Trophoblast cell (in vitro differentiated cells and primary cell): ENCODE measurements at regions not wholly inside any gene's neighbourhood (a gene's known extent, or its start where the extent isn't known, plus 50 kb on each side); places are given as distances from the start of the nearest gene placed in this dataset.

Experiments used
- DNase-seq, 2 donors: peaks; one replicate each; pipeline ENCODE4 v3.0.0-alpha.2; 2016
- H2AFZ ChIP-seq: 2 replicates; pipeline ENCODE4 v1.6.1; 2013; ENCODE audit warnings: low read length, moderate library complexity, mild to moderate bottlenecking; ENCODE audit not compliant: insufficient read depth, poor library complexity
- H2AK5ac ChIP-seq: 2 replicates; pipeline ENCODE4 v1.6.1; 2013; ENCODE audit warnings: mild to moderate bottlenecking, low read length
- H2BK120ac ChIP-seq: 2 replicates; pipeline ENCODE4 v1.6.1; 2013; ENCODE audit warnings: low read length, mild to moderate bottlenecking, moderate library complexity; ENCODE audit not compliant: insufficient read depth, poor library complexity
- H2BK12ac ChIP-seq: 2 replicates; pipeline ENCODE4 v1.6.1; 2013; ENCODE audit warnings: mild to moderate bottlenecking, low read length, moderate library complexity
- H2BK5ac ChIP-seq: 2 replicates; pipeline ENCODE4 v1.6.1; 2013; ENCODE audit warnings: low read length, low read depth, moderate library complexity, mild to moderate bottlenecking; ENCODE audit not compliant: poor library complexity
- H3K14ac ChIP-seq: 2 replicates; pipeline ENCODE4 v1.6.1; 2013; ENCODE audit warnings: mild to moderate bottlenecking, low read length
- H3K18ac ChIP-seq: 2 replicates; pipeline ENCODE4 v1.6.1; 2013; ENCODE audit warnings: mild to moderate bottlenecking, low read length
- H3K23ac ChIP-seq: 2 replicates; pipeline ENCODE4 v1.6.1; 2013; ENCODE audit warnings: low read length
- H3K27ac ChIP-seq: 2 replicates; pipeline ENCODE4 v1.5.1; 2013; ENCODE audit warnings: low read depth, mild to moderate bottlenecking, inconsistent platforms, low read length, moderate library complexity
- H3K27me3 ChIP-seq: 2 replicates; pipeline ENCODE4 v1.6.1; 2013; ENCODE audit warnings: inconsistent platforms, mild to moderate bottlenecking, low read length, moderate library complexity; ENCODE audit not compliant: insufficient read depth
- H3K36me3 ChIP-seq, 2 experiments: 1 replicate in 1 of 2; 2 replicates in 1 of 2; pipeline ENCODE4 v1.6.1; 2013; ENCODE audit warnings: low read length in 2 of 2, mild to moderate bottlenecking in 2 of 2, moderate library complexity in 1 of 2; ENCODE audit not compliant: insufficient read depth in 2 of 2, control insufficient read depth in 1 of 2
- H3K4ac ChIP-seq: 2 replicates; pipeline ENCODE4 v1.6.1; 2013; ENCODE audit warnings: low read depth, mild to moderate bottlenecking, low read length, moderate library complexity
- H3K4me1 ChIP-seq, 2 experiments: 1 replicate in 1 of 2; 2 replicates in 1 of 2; pipeline ENCODE4 v1.6.1; 2013; ENCODE audit warnings: low read length in 2 of 2, mild to moderate bottlenecking in 2 of 2, moderate library complexity in 1 of 2; ENCODE audit not compliant: insufficient read depth in 2 of 2, control insufficient read depth in 1 of 2
- H3K4me2 ChIP-seq: 2 replicates; pipeline ENCODE4 v1.6.1; 2013; ENCODE audit warnings: inconsistent platforms, mild to moderate bottlenecking, low read length, moderate library complexity
- H3K4me3 ChIP-seq: 2 replicates; pipeline ENCODE4 v1.5.1; 2013; ENCODE audit warnings: mild to moderate bottlenecking, low read depth, low read length, inconsistent platforms
- H3K79me1 ChIP-seq: one replicate; pipeline ENCODE4 v1.6.1; 2013; ENCODE audit warnings: low read length
- H3K79me2 ChIP-seq: 2 replicates; pipeline ENCODE4 v1.6.1; 2013; ENCODE audit warnings: low read length, mild to moderate bottlenecking; ENCODE audit not compliant: control insufficient read depth, insufficient read depth, poor library complexity
- H3K9ac ChIP-seq: 2 replicates; pipeline ENCODE4 v1.6.1; 2013; ENCODE audit warnings: mild to moderate bottlenecking, low read length
- H3K9me3 ChIP-seq: 2 replicates; pipeline ENCODE4 v1.6.1; 2013; ENCODE audit warnings: low read depth, mild to moderate bottlenecking, control low read depth, inconsistent platforms, low read length; ENCODE audit not compliant: insufficient read depth
- H4K12ac ChIP-seq: 2 replicates; pipeline ENCODE4 v1.6.1; 2013; ENCODE audit warnings: low read depth, mild to moderate bottlenecking, low read length, moderate library complexity
- H4K8ac ChIP-seq: 2 replicates; pipeline ENCODE4 v1.6.1; 2013; ENCODE audit warnings: low read depth, mild to moderate bottlenecking, low read length, moderate library complexity
- H4K91ac ChIP-seq: one replicate; pipeline ENCODE4 v1.6.1; 2013; ENCODE audit warnings: low read depth, mild to moderate bottlenecking, low read length, moderate library complexity
- WGBS: extraction: QIAGEN DNeasy Blood & Tissue Kit; methylation state at CpG from one replicate; pipeline ENCODE4 v1.1.7; 2013; ENCODE audit warnings: missing lambda C conversion rate; ENCODE audit not compliant: insufficient read length, insufficient coverage; ENCODE audit errors: extremely low coverage; 5-methylcytosine and 5-hydroxymethylcytosine counted together

GRCh38 chr6:3561725-3562124 lies 104.9 kb upstream of the SLC22A23 start:
- H4K8ac ChIP-seq = no peak overlapping the region
- H3K9me3 ChIP-seq = peaks cover 2% of the 10 kb centered on the region
- H3K4me1 ChIP-seq = peaks cover 3 to 4% of the 10 kb centered on the region in 2 experiments
- H3K23ac ChIP-seq = no peak overlapping the region
- H2AFZ ChIP-seq = no peak overlapping the region
- no peak overlapping the region for H2BK120ac ChIP-seq
- H3K79me2 ChIP-seq = no peaks in the 10 kb centered on the region
- no peak overlapping the region for H3K4me3 ChIP-seq
- H3K79me1 ChIP-seq = no peaks in the 10 kb centered on the region
- no peak overlapping the region for H3K4ac ChIP-seq
- DNase-seq = no peak
- no peak overlapping the region for H2AK5ac ChIP-seq
- H4K91ac ChIP-seq = no peak overlapping the region
- H3K14ac ChIP-seq = no peak overlapping the region
- no peaks in the 10 kb centered on the region for H3K27me3 ChIP-seq
- H3K18ac ChIP-seq = no peak overlapping the region
- no peak overlapping the region for H2BK5ac ChIP-seq
- WGBS = no CpG with 5 or more reads among the region's 1 CpG
- no peak overlapping the region for H3K27ac ChIP-seq
- H4K12ac ChIP-seq = no peak overlapping the region
- H2BK12ac ChIP-seq = no peak overlapping the region
- no peak overlapping the region for H3K9ac ChIP-seq
- H3K36me3 ChIP-seq = no peaks in the 10 kb centered on the region
- H3K4me2 ChIP-seq = no peak overlapping the region

GRCh38 chr6:3560211-3560610 lies 103.4 kb upstream of the SLC22A23 start:
- DNase-seq = no peak
- no peak overlapping the region for H2AK5ac ChIP-seq
- no peak overlapping the region for H3K27ac ChIP-seq
- no peak overlapping the region for H2AFZ ChIP-seq
- no peak overlapping the region for H3K4me3 ChIP-seq
- H3K36me3 ChIP-seq = no peaks in the 10 kb centered on the region
- peaks cover 2% of the 10 kb centered on the region for H3K9me3 ChIP-seq
- H4K8ac ChIP-seq = no peak overlapping the region
- H3K4me1 ChIP-seq = peaks cover 3 to 4% of the 10 kb centered on the region in 2 experiments
- no peaks in the 10 kb centered on the region for H3K79me1 ChIP-seq
- H4K12ac ChIP-seq = no peak overlapping the region
- H3K18ac ChIP-seq = no peak overlapping the region
- no CpG with 5 or more reads among the region's 1 CpG for WGBS
- no peak overlapping the region for H3K4me2 ChIP-seq
- no peaks in the 10 kb centered on the region for H3K27me3 ChIP-seq
- no peak overlapping the region for H2BK12ac ChIP-seq
- H3K9ac ChIP-seq = no peak overlapping the region
- H3K23ac ChIP-seq = no peak overlapping the region
- no peak overlapping the region for H3K14ac ChIP-seq
- H2BK5ac ChIP-seq = no peak overlapping the region
- H3K4ac ChIP-seq = no peak overlapping the region
- H4K91ac ChIP-seq = no peak overlapping the region
- H3K79me2 ChIP-seq = no peaks in the 10 kb centered on the region
- no peak overlapping the region for H2BK120ac ChIP-seq

GRCh38 chr6:3559561-3559960 lies 102.7 kb upstream of the SLC22A23 start:
- no peak overlapping the region for H2AK5ac ChIP-seq
- H3K27ac ChIP-seq = no peak overlapping the region
- H3K27me3 ChIP-seq = no peaks in the 10 kb centered on the region
- no peak overlapping the region for H3K18ac ChIP-seq
- H3K79me1 ChIP-seq = no peaks in the 10 kb centered on the region
- H3K4me1 ChIP-seq = peaks cover 3 to 4% of the 10 kb centered on the region in 2 experiments
- DNase-seq = peak in 1 of 2 donors; percentile 48
- H2AFZ ChIP-seq = no peak overlapping the region
- H3K4me2 ChIP-seq = no peak overlapping the region
- no peak overlapping the region for H3K23ac ChIP-seq
- H4K12ac ChIP-seq = no peak overlapping the region
- H3K4ac ChIP-seq = no peak overlapping the region
- H3K14ac ChIP-seq = no peak overlapping the region
- no peaks in the 10 kb centered on the region for H3K79me2 ChIP-seq
- no peak overlapping the region for H3K9ac ChIP-seq
- no peak overlapping the region for H2BK120ac ChIP-seq
- no peaks in the 10 kb centered on the region for H3K36me3 ChIP-seq
- no peak overlapping the region for H2BK5ac ChIP-seq
- H4K8ac ChIP-seq = no peak overlapping the region
- no peak overlapping the region for H4K91ac ChIP-seq
- no peak overlapping the region for H2BK12ac ChIP-seq
- peaks cover 2% of the 10 kb centered on the region for H3K9me3 ChIP-seq
- H3K4me3 ChIP-seq = no peak overlapping the region
- no CpG with 5 or more reads among the region's 3 CpGs for WGBS

- peaks cover 2% of the 10 kb centered on the region for H3K9me3 ChIP-seq
- no peak overlapping the region for H2BK120ac ChIP-seq
- no peaks in the 10 kb centered on the region for H3K79me2 ChIP-seq
- no peak overlapping the region for H3K18ac ChIP-seq
- no peak overlapping the region for H3K14ac ChIP-seq
- H3K4me3 ChIP-seq = no peak overlapping the region
- H3K36me3 ChIP-seq = no peaks in the 10 kb centered on the region
- no peak overlapping the region for H4K12ac ChIP-seq
- no peaks in the 10 kb centered on the region for H3K79me1 ChIP-seq
- H3K23ac ChIP-seq = no peak overlapping the region
- no peak overlapping the region for H4K91ac ChIP-seq
- H3K27me3 ChIP-seq = no peaks in the 10 kb centered on the region
- no peak overlapping the region for H3K4me2 ChIP-seq
- H3K27ac ChIP-seq = no peak overlapping the region
- H2AK5ac ChIP-seq = no peak overlapping the region
- H2BK12ac ChIP-seq = no peak overlapping the region
- H3K9ac ChIP-seq = no peak overlapping the region
- H3K4ac ChIP-seq = no peak overlapping the region
- no peak overlapping the region for H2AFZ ChIP-seq
- no peak for DNase-seq
- WGBS = no CpG with 5 or more reads among the region's 3 CpGs
- no peaks in the 10 kb centered on the region for H3K4me1 ChIP-seq
- H4K8ac ChIP-seq = no peak overlapping the region
- H2BK5ac ChIP-seq = no peak overlapping the region
Observed at GRCh38 chr6:3557336-3557735, 100.5 kb upstream of the SLC22A23 start.
